GM19025 (cell line): ENCODE measurements at regions not wholly inside any gene's neighbourhood (a gene's known extent, or its start where the extent isn't known, plus 50 kb on each side); places are given as distances from the start of the nearest gene placed in this dataset.

Experiments
- ATAC-seq: cut with Tn5 transposase; IDR thresholded peaks from one replicate; pipeline ENCODE4 v1.9.1; 2021; ENCODE audit warnings: mild to moderate bottlenecking, low read depth, moderate library complexity; ENCODE audit not compliant: unreplicated experiment

GRCh38 chr11:109093354-109093753 lies 328.6 kb upstream of the C11orf87 start:
- ATAC-seq = no peak

- ATAC-seq = no peak
These were observed 325.7 kb upstream of the C11orf87 start for GRCh38 chr11:109096266-109096665.

- no peak for ATAC-seq
These were observed 315.7 kb upstream of the C11orf87 start for GRCh38 chr11:109106151-109106906.

GRCh38 chr11:109109150-109109549 lies 312.8 kb upstream of the C11orf87 start:
- ATAC-seq = no peak

GRCh38 chr11:109109571-109110315 lies 312.2 kb upstream of the C11orf87 start:
- ATAC-seq = no peak

GRCh38 chr11:109112261-109112660 lies 309.7 kb upstream of the C11orf87 start:
- ATAC-seq = no peak

- no peak for ATAC-seq
These were observed 309.1 kb upstream of the C11orf87 start for GRCh38 chr11:109112821-109113280.

- no peak for ATAC-seq
These were observed 301.6 kb upstream of the C11orf87 start for GRCh38 chr11:109120341-109120740.

GRCh38 chr11:109121173-109121932 lies 300.6 kb upstream of the C11orf87 start:
- no peak for ATAC-seq

GRCh38 chr11:109123816-109124787 lies 297.9 kb upstream of the C11orf87 start:
- ATAC-seq = no peak

- no peak for ATAC-seq
These were observed 291.1 kb upstream of the C11orf87 start for GRCh38 chr11:109130910-109131309.

GRCh38 chr11:109132539-109132938 lies 289.5 kb upstream of the C11orf87 start:
- no peak for ATAC-seq

- ATAC-seq = no peak
These were observed 288.8 kb upstream of the C11orf87 start for GRCh38 chr11:109133159-109133558.

GRCh38 chr11:109135627-109136026 lies 286.4 kb upstream of the C11orf87 start:
- no peak for ATAC-seq

GRCh38 chr11:109138196-109138595 lies 283.8 kb upstream of the C11orf87 start:
- no peak for ATAC-seq

- ATAC-seq = no peak
These were observed 281.6 kb upstream of the C11orf87 start for GRCh38 chr11:109140426-109140825.

- ATAC-seq = no peak
These were observed 281.0 kb upstream of the C11orf87 start for GRCh38 chr11:109140857-109141515.

- no peak for ATAC-seq
These were observed 276.7 kb upstream of the C11orf87 start for GRCh38 chr11:109145287-109145686.

GRCh38 chr11:109147726-109148125 lies 274.3 kb upstream of the C11orf87 start:
- ATAC-seq = no peak
